HCT116 (cell line): ENCODE measurements at regions not wholly inside any gene's neighbourhood (a gene's known extent, or its start where the extent isn't known, plus 50 kb on each side); places are given as distances from the start of the nearest gene placed in this dataset.

ENCODE experiments used
- ATAC-seq: fragments of 200-7000 bp; cut with Tn5 transposase; 2 replicates; pipeline ENCODE4 v1.9.1; 2020; ENCODE audit warnings: mild to moderate bottlenecking, moderate library complexity
- BruUV-seq: library from RNA; stranded (reverse); fragments of 400-500 nt; replicated peaks from 2 replicates; lab custom pipeline; 2021; lab: Mats Ljungman, UMichigan
- CTCF ChIA-PET: fragments of 300-600 bp; sonication (Branson Sonifier 250); formaldehyde crosslinking; loops from one replicate; lab custom pipeline; 2021; ENCODE audit warnings: antibody characterized with exemption; lab: Charles Lee
- POLR2A ChIA-PET: fragments of 300-600, 350-600 bp; sonication (Branson Sonifier 250); formaldehyde crosslinking; loops from one replicate; lab custom pipeline; 2021; ENCODE audit warnings: antibody characterized with exemption; lab: Charles Lee
- RAD21 ChIA-PET, 2 experiments: fragments of 300-600 bp; sonication (Branson Sonifier 250); formaldehyde crosslinking; loops; one replicate each; lab custom pipeline; 2023; ENCODE audit warnings: low total read pairs in 2 of 2; ENCODE audit not compliant: uncharacterized antibody in 2 of 2, unreplicated experiment in 2 of 2, low non-redundant PET in 1 of 2; lab: Charles Lee
- DNase-seq: peaks from one replicate; pipeline ENCODE4 v3.0.0-alpha.2; 2010; ENCODE audit warnings: low read depth, low spot score
- H2AFZ ChIP-seq: fragments of 200-600 bp; shearing (Covaris generic), sonication (generic); 2 replicates; pipeline ENCODE4 v1.6.1; 2017; ENCODE audit warnings: low read depth, mixed run types, mixed read lengths, antibody characterized with exemption, low read length; ENCODE audit not compliant: poor library complexity, severe bottlenecking
- H3K27ac ChIP-seq: 2 replicates; pipeline ENCODE4 v1.5.1; 2012; ENCODE audit warnings: low read depth, low read length
- H3K27me3 ChIP-seq: fragments of 200-600 bp; sonication (generic); 2 replicates; pipeline ENCODE4 v1.6.1; 2016; ENCODE audit warnings: mixed run types, low read length, mixed read lengths; ENCODE audit not compliant: insufficient read depth
- H3K36me3 ChIP-seq, 2 experiments: fragments of 200-500 bp in 1 of 2; fragments of 200-600 bp in 1 of 2; sonication (Bioruptor generic) in 1 of 2; sonication (generic) in 1 of 2; 2 replicates each; pipeline versions ENCODE4 v1.5.1 to v1.6.1; 2014 to 2016; ENCODE audit warnings: low read length in 2 of 2, inconsistent platforms in 1 of 2, mixed read lengths in 1 of 2, mixed run types in 1 of 2; ENCODE audit not compliant: insufficient read depth in 2 of 2, control insufficient read depth in 1 of 2
- H3K4me1 ChIP-seq, 2 experiments: fragments of 200-600 bp in 1 of 2; sonication (generic) in 1 of 2; 2 replicates each; pipeline versions ENCODE4 v1.5.1 to v1.6.1; 2012 to 2017; ENCODE audit warnings: low read length in 2 of 2, inconsistent platforms in 1 of 2, mild to moderate bottlenecking in 1 of 2, mixed read lengths in 1 of 2, mixed run types in 1 of 2, moderate library complexity in 1 of 2; ENCODE audit not compliant: insufficient read depth in 2 of 2, control insufficient read depth in 1 of 2
- H3K4me2 ChIP-seq: fragments of 200-600 bp; sonication (generic); 2 replicates; pipeline ENCODE4 v1.6.1; 2017; ENCODE audit warnings: mixed run types, low read length, mixed read lengths
- H3K4me3 ChIP-seq, 2 experiments: fragments of 200-600 bp in 1 of 2; sonication (generic) in 1 of 2; replicated peaks in 1 of 2; 2 replicates each; pipeline ENCODE4 v1.5.1; 2011 to 2016; ENCODE audit warnings: low read length in 2 of 2, control low read depth in 1 of 2, low read depth in 1 of 2, mild to moderate bottlenecking in 1 of 2, mixed read lengths in 1 of 2, mixed run types in 1 of 2
- H3K79me2 ChIP-seq: fragments of 200-600 bp; sonication (generic); 2 replicates; pipeline ENCODE4 v1.6.1; 2017; ENCODE audit warnings: mild to moderate bottlenecking, mixed run types, low read length, moderate library complexity, mixed read lengths; ENCODE audit not compliant: insufficient read depth
- H3K9ac ChIP-seq: fragments of 200-600 bp; sonication (generic); 2 replicates; pipeline ENCODE4 v1.6.1; 2016; ENCODE audit warnings: low read length, mixed read lengths
- H3K9me2 ChIP-seq: fragments of 200-600 bp; sonication (generic), shearing (Covaris generic); 2 replicates; pipeline ENCODE4 v1.6.1; 2017; ENCODE audit warnings: mixed run types, mild to moderate bottlenecking, moderate library complexity; ENCODE audit not compliant: insufficient read depth
- H3K9me3 ChIP-seq, 2 experiments: fragments of 200-500 bp in 1 of 2; fragments of 200-600 bp in 1 of 2; sonication (Bioruptor generic) in 1 of 2; sonication (generic) in 1 of 2; 2 replicates each; pipeline ENCODE4 v1.6.1; 2014 to 2017; ENCODE audit warnings: low read length in 2 of 2, mixed read lengths in 2 of 2, inconsistent platforms in 1 of 2, low read depth in 1 of 2, mild to moderate bottlenecking in 1 of 2, mixed run types in 1 of 2, moderate library complexity in 1 of 2; ENCODE audit not compliant: control insufficient read depth in 1 of 2, insufficient read depth in 1 of 2
- H4K20me1 ChIP-seq: fragments of 200-600 bp; sonication (generic), shearing (Covaris generic); 2 replicates; pipeline ENCODE4 v1.6.1; 2017; ENCODE audit warnings: mixed run types, mild to moderate bottlenecking, moderate library complexity; ENCODE audit not compliant: insufficient read depth
- CEBPB ChIP-seq: IDR thresholded peaks from 2 replicates; pipeline ENCODE4 v1.6.1; 2012; ENCODE audit warnings: low read depth
- ELF1 ChIP-seq: IDR thresholded peaks from 2 replicates; pipeline ENCODE4 v1.6.1; 2012; ENCODE audit warnings: low read depth, borderline replicate concordance
- EZH2phosphoT487 ChIP-seq: fragments of 200-600 bp; IDR thresholded peaks from 2 replicates; pipeline ENCODE4 v1.6.1; 2018; ENCODE audit warnings: antibody characterized with exemption, borderline replicate concordance
- JUND ChIP-seq: IDR thresholded peaks from 2 replicates; pipeline ENCODE4 v1.6.1; 2012
- SIN3A ChIP-seq: IDR thresholded peaks from 2 replicates; pipeline ENCODE4 v1.6.1; 2012; ENCODE audit warnings: low read depth
- SRF ChIP-seq: IDR thresholded peaks from 2 replicates; pipeline ENCODE4 v1.6.1; 2012; ENCODE audit warnings: low read depth
- ZNF274 ChIP-seq: fragments of 200-500 bp; sonication (Bioruptor generic); IDR thresholded peaks from 2 replicates; pipeline ENCODE4 v1.6.1; 2014; ENCODE audit warnings: mild to moderate bottlenecking, low read depth, low read length, inconsistent platforms
- intact Hi-C: fragments of 100-400 bp; cut with micrococcal nuclease; formaldehyde crosslinking; loops from 2 replicates; pipeline ENCODE4 v1.10.0; 2022
- TF ChIP-seq, protein P1 (sequence below), 3 experiments: fragments of 200-600 bp in 1 of 3; sonication (generic) in 1 of 3; IDR thresholded peaks in 2 of 3; conservative IDR thresholded peaks in 1 of 3; 2 replicates each; pipeline ENCODE4 v1.5.1; 2012 to 2017; ENCODE audit warnings: low read depth in 2 of 3, low read length in 2 of 3, antibody characterized with exemption in 1 of 3, borderline replicate concordance in 1 of 3, control low read depth in 1 of 3, mild to moderate bottlenecking in 1 of 3, mixed read lengths in 1 of 3, mixed run types in 1 of 3, moderate library complexity in 1 of 3; ENCODE audit not compliant: insufficient read depth in 1 of 3
- TF ChIP-seq, protein P2 (sequence below): IDR thresholded peaks from 2 replicates; pipeline ENCODE4 v1.6.1; 2012

DNA sequence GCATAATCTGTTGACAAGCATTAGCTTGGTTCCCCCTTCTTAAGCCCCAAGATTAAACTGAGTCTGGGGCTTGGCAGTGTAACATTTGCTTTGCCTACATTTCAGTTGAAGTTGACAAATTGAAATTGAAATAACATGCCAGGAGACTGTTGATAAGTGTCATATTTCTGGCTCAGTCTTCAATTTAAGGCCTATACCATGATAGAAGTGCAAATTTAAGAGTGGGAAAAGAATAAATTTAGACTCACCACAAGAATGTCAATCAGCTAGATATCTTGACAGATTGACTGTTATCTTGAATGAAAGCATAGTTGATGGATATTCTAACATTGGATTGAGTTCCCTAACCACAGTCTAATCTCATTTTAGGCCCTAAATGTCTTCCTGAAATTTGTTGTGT is 117.6 kb downstream of the MAGEB17 start:
- Histone ChIP-seq H3K9me3 (no peaks in the 10 kb centered on the region), H4K20me1 (no peaks in the 10 kb centered on the region), H3K4me3 (no peak overlapping the region), H3K36me3 (no peaks in the 10 kb centered on the region), H3K4me2 (no peak overlapping the region), H3K9ac (no peak overlapping the region), H3K79me2 (no peaks in the 10 kb centered on the region), H3K4me1 (no peaks in the 10 kb centered on the region), H3K27ac (no peak overlapping the region), H3K27me3 (no peaks in the 10 kb centered on the region)
- no peak for DNase-seq
- CTCF ChIA-PET: no interaction called here
- intact Hi-C loops: no loop called here
- TF ChIP-seq, protein P1, sequence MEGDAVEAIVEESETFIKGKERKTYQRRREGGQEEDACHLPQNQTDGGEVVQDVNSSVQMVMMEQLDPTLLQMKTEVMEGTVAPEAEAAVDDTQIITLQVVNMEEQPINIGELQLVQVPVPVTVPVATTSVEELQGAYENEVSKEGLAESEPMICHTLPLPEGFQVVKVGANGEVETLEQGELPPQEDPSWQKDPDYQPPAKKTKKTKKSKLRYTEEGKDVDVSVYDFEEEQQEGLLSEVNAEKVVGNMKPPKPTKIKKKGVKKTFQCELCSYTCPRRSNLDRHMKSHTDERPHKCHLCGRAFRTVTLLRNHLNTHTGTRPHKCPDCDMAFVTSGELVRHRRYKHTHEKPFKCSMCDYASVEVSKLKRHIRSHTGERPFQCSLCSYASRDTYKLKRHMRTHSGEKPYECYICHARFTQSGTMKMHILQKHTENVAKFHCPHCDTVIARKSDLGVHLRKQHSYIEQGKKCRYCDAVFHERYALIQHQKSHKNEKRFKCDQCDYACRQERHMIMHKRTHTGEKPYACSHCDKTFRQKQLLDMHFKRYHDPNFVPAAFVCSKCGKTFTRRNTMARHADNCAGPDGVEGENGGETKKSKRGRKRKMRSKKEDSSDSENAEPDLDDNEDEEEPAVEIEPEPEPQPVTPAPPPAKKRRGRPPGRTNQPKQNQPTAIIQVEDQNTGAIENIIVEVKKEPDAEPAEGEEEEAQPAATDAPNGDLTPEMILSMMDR (IDR thresholded peaks at IDR 0.05 in 2 of 3, conservative IDR thresholded peaks at IDR 0.05 in 1 of 3; ENCODE audit: borderline replicate concordance in 1 of 3, insufficient read depth in 1 of 3, low read depth in 2 of 3, low read length in 2 of 3): no peak
- TF ChIP-seq, all 23 proteins: peak for 0
- no peak for ATAC-seq
- ChIA-PET POLR2A (no interaction called here), RAD21 (no interaction called here)
- BruUV-seq: no TSS peak
- H2AFZ ChIP-seq: no peak overlapping the region
- no peaks in the 10 kb centered on the region for H3K9me2 ChIP-seq

DNA sequence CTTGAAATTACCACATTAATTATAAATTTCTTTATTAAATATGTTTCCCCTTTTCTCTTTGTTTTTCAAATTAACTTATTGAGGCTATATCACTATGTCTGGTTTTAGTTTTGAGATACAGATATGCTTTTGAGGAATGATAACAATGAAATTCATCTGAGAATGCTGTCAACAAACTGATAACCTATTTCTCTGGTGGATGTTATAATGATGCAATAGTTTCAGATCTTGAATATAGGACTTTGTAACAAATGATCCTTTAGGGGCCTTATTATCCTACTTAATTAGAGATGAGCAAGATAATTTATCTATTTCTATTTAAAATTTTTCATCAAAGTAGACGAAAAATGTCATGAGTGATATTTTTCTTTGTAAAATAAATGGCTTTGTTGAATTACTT is 123.7 kb downstream of the MAGEB17 start:
- Histone ChIP-seq H3K9me3 (no peaks in the 10 kb centered on the region), H4K20me1 (no peaks in the 10 kb centered on the region), H3K79me2 (no peaks in the 10 kb centered on the region), H3K9me2 (no peaks in the 10 kb centered on the region), H3K27me3 (no peaks in the 10 kb centered on the region), H3K27ac (no peak overlapping the region), H3K4me3 (no peak overlapping the region), H3K4me2 (no peak overlapping the region), H2AFZ (no peak overlapping the region), H3K9ac (no peak overlapping the region), H3K36me3 (no peaks in the 10 kb centered on the region), H3K4me1 (no peaks in the 10 kb centered on the region)
- no TSS peak for BruUV-seq
- intact Hi-C loops: no loop called here
- CTCF ChIA-PET: no interaction called here
- POLR2A ChIA-PET: no interaction called here
- TF ChIP-seq, protein P2, sequence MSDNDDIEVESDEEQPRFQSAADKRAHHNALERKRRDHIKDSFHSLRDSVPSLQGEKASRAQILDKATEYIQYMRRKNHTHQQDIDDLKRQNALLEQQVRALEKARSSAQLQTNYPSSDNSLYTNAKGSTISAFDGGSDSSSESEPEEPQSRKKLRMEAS: no peak
- TF ChIP-seq JUND (no peak), CEBPB (no peak), SIN3A (no peak), ELF1 (no peak), ZNF274 (no peak), EZH2phosphoT487 (no peak), SRF (no peak)
- ATAC-seq: no peak
- no peak for DNase-seq
- RAD21 ChIA-PET: no interaction called here
